SK-N-SH treated with all-trans-retinoic acid at 6 μM for 48 hours (cell line): ENCODE measurements at regions not wholly inside any gene's neighbourhood (a gene's known extent, or its start where the extent isn't known, plus 50 kb on each side); places are given as distances from the start of the nearest gene placed in this dataset.

Source experiments
- ARNTL ChIP-seq: fragments of 450-650 bp; formaldehyde crosslinking; IDR thresholded peaks from 2 replicates; pipeline ENCODE4 v1.5.0; 2020; ENCODE audit warnings: low read depth, mild to moderate bottlenecking, moderate library complexity, borderline replicate concordance
- CREB5 ChIP-seq: fragments of 250-450 bp; sonication (Bioruptor Pico); IDR thresholded peaks from 2 replicates; pipeline ENCODE4 v1.5.1; 2020; ENCODE audit warnings: low read depth, mild to moderate bottlenecking, moderate library complexity
- CSDC2 ChIP-seq: fragments of 250-450 bp; sonication (Bioruptor Pico); IDR thresholded peaks from 2 replicates; pipeline ENCODE4 v1.5.0; 2020; ENCODE audit warnings: mild to moderate bottlenecking, moderate library complexity
- GLIS3 ChIP-seq: fragments of 250-450 bp; sonication (Bioruptor Pico); IDR thresholded peaks from 2 replicates; pipeline ENCODE4 v1.5.0; 2020; ENCODE audit warnings: mild to moderate bottlenecking, moderate library complexity
- OSR1 ChIP-seq: fragments of 250-450 bp; sonication (Bioruptor Pico); IDR thresholded peaks from 2 replicates; pipeline ENCODE4 v1.8.0; 2022; ENCODE audit warnings: moderate library complexity, mild to moderate bottlenecking, inconsistent platforms
- PPARA ChIP-seq: fragments of 250-450 bp; sonication (Bioruptor Pico); IDR thresholded peaks from 2 replicates; pipeline ENCODE4 v1.5.0; 2020; ENCODE audit warnings: mild to moderate bottlenecking, borderline replicate concordance
- RARB ChIP-seq: fragments of 250-450 bp; sonication (Bioruptor Pico); IDR thresholded peaks from 2 replicates; pipeline ENCODE4 v1.8.0; 2021; ENCODE audit warnings: mild to moderate bottlenecking, moderate library complexity
- TSHZ2 ChIP-seq: fragments of 250-450 bp; sonication (Bioruptor Pico); IDR thresholded peaks from 2 replicates; pipeline ENCODE4 v1.5.0; 2020; ENCODE audit warnings: mild to moderate bottlenecking, moderate library complexity
- ZFP3 ChIP-seq: fragments of 250-450 bp; sonication (Bioruptor Pico); IDR thresholded peaks from 2 replicates; pipeline ENCODE4 v1.5.0; 2020; ENCODE audit warnings: mild to moderate bottlenecking, moderate library complexity
- ZFP30 ChIP-seq: fragments of 450-650 bp; formaldehyde crosslinking; IDR thresholded peaks from 2 replicates; pipeline ENCODE4 v1.5.0; 2022; ENCODE audit warnings: mild to moderate bottlenecking, moderate library complexity
- TF ChIP-seq, protein P1 (sequence below): fragments of 250-450 bp; sonication (Bioruptor Pico); IDR thresholded peaks from 2 replicates; pipeline ENCODE4 v1.8.0; 2020; ENCODE audit warnings: mild to moderate bottlenecking, moderate library complexity, borderline replicate concordance

DNA sequence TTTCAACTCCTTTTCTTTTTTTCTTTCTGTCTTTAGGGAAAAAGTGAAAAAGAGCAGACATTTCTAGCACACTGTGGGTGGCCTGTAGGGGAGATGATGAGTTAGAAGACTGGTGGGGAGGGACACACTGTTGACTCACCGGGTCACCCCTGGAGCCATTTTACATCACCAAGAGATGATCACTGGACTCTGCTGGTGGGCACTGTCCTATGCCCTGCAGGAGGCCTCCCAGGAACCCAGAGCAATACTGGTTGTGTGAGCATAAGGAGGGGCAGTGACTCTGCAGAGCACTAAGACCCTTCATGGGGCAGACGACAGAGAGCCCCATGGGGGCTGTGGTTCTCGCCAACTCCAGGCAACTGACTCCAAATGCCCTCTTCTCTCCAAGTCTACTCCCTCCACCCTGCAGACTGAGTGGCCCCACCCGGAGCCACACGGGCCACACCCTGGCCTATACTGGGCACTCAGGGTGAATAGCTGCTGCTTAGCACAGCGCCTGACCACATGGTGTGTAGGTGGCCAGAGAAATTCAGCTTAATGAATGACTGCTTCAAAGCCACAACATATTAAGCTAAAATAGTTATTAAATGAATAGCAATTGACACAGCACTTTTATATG, 177.5 kb downstream of the CDC5L start:
- TF ChIP-seq, protein P1, sequence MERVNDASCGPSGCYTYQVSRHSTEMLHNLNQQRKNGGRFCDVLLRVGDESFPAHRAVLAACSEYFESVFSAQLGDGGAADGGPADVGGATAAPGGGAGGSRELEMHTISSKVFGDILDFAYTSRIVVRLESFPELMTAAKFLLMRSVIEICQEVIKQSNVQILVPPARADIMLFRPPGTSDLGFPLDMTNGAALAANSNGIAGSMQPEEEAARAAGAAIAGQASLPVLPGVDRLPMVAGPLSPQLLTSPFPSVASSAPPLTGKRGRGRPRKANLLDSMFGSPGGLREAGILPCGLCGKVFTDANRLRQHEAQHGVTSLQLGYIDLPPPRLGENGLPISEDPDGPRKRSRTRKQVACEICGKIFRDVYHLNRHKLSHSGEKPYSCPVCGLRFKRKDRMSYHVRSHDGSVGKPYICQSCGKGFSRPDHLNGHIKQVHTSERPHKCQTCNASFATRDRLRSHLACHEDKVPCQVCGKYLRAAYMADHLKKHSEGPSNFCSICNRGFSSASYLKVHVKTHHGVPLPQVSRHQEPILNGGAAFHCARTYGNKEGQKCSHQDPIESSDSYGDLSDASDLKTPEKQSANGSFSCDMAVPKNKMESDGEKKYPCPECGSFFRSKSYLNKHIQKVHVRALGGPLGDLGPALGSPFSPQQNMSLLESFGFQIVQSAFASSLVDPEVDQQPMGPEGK (CRISPR knock-in tag) = no peak
- TF ChIP-seq PPARA (CRISPR knock-in tag) (no peak), ZFP30 (CRISPR knock-in tag) (no peak), GLIS3 (CRISPR knock-in tag) (no peak), RARB (CRISPR knock-in tag) (no peak), TSHZ2 (CRISPR knock-in tag) (no peak), CSDC2 (CRISPR knock-in tag) (no peak), ZFP3 (CRISPR knock-in tag) (no peak), ARNTL (CRISPR knock-in tag) (no peak), OSR1 (no peak), CREB5 (CRISPR knock-in tag) (no peak)
